GM10248 (cell line): ENCODE measurements at regions not wholly inside any gene's neighbourhood (a gene's known extent, or its start where the extent isn't known, plus 50 kb on each side); places are given as distances from the start of the nearest gene placed in this dataset.

Experiments
- CTCF ChIA-PET: fragments of 300-600 bp; sonication (Branson Sonifier 250); formaldehyde crosslinking; extraction: SDS; loops from one replicate; lab custom pipeline; 2021; ENCODE audit warnings: antibody characterized with exemption; lab: Yijun Ruan, JAX
- POLR2A ChIA-PET: fragments of 350-650 bp; sonication (Branson Sonifier 250); formaldehyde crosslinking; extraction: SDS; loops from one replicate; lab custom pipeline; 2020; ENCODE audit warnings: antibody characterized with exemption; lab: Yijun Ruan, JAX
- DNase-seq: peaks from one replicate; pipeline ENCODE4 v3.0.0; 2012; ENCODE audit errors: extremely low spot score
- TF ChIP-seq, protein P1 (sequence below): IDR thresholded peaks from 2 replicates; pipeline ENCODE4 v1.5.1; 2012; ENCODE audit warnings: mild to moderate bottlenecking, low read depth; ENCODE audit errors: extremely low read depth, missing control alignments, control extremely low read depth

- CTCF ChIA-PET: no interaction called here
- TF ChIP-seq, protein P1, sequence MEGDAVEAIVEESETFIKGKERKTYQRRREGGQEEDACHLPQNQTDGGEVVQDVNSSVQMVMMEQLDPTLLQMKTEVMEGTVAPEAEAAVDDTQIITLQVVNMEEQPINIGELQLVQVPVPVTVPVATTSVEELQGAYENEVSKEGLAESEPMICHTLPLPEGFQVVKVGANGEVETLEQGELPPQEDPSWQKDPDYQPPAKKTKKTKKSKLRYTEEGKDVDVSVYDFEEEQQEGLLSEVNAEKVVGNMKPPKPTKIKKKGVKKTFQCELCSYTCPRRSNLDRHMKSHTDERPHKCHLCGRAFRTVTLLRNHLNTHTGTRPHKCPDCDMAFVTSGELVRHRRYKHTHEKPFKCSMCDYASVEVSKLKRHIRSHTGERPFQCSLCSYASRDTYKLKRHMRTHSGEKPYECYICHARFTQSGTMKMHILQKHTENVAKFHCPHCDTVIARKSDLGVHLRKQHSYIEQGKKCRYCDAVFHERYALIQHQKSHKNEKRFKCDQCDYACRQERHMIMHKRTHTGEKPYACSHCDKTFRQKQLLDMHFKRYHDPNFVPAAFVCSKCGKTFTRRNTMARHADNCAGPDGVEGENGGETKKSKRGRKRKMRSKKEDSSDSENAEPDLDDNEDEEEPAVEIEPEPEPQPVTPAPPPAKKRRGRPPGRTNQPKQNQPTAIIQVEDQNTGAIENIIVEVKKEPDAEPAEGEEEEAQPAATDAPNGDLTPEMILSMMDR: no peak
- no peak for DNase-seq
- POLR2A ChIA-PET: no interaction called here
These were observed 737.1 kb upstream of the FLRT2 start for GRCh38 chr14:84792722-84793410.

DNA sequence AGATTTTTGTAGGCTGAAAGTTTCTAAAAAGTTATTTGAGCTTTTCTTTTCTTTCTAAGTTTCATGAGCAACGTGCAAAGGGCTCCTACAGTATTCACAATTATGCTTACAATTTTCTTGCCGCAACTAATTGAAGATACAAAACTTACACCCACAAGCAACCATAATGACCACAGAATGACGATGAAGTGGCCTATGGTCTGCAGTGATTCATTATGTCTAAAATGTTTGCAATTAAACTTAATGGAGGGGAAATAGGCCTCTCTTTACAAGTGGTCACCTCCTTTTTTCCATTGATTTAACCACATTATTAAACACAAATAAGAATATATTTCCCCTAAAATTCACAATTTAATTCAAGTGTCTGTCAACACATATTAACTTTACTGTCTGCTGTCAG, 732.6 kb upstream of the FLRT2 start:
- ChIA-PET POLR2A (no interaction called here), CTCF (interaction anchor here (1.4 kb wide), 1 partner anchor 9 kb away, joined by 4 read pairs; no protein-coding TSS in a partner anchor)
- DNase-seq: no peak
- TF ChIP-seq, protein P1: no peak

DNA sequence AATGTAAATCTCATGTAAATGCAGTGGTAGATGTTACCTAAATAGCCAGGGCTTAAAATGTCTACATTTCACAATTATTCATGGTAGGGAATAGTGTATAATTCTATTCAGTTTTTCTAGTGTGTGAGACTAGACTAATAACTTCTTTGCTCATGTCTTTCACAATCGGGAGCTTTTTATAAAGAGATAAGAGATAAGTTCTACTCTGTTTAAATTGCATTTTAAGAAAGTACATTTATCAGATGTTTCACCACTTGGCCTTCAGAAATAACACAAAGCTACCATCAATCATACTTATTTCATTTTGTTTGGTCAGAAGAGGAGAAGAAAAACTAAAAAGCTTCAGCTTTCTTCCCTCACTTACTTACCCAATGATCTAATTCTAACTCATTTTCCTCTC, 725.5 kb upstream of the FLRT2 start:
- no peak for DNase-seq
- ChIA-PET POLR2A (no interaction called here), CTCF (no interaction called here)
- TF ChIP-seq, protein P1: no peak

- TF ChIP-seq, protein P1: no peak
- ChIA-PET CTCF (no interaction called here), POLR2A (no interaction called here)
- no peak for DNase-seq
These were observed 725.0 kb upstream of the FLRT2 start for GRCh38 chr14:84804895-84805294.

DNA sequence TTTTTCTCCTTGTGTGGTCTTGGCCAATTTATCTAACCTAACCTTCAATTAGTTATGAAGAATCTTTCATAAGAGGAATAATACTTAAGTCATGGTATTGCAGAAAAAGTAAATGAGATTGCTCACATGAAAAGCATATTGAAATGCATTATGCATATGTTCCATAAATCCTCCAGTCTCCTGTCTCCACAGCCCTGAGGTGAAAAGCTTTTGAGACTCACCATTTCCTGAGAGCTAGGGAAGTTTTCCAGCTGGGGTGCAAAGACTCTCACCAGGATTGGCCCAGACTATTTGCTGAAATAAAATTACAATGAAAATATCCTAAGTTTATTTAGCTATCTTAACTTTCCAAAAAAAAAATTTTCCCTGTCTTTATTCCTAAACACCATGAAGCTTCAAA, 723.8 kb upstream of the FLRT2 start:
- POLR2A ChIA-PET: no interaction called here
- DNase-seq: no peak
- CTCF ChIA-PET: interaction anchor here (1.0 kb wide), 1 partner anchor 10 kb away, joined by 4 read pairs; no protein-coding TSS in a partner anchor
- TF ChIP-seq, protein P1: no peak

GRCh38 chr14:84806622-84807021, 723.3 kb upstream of the FLRT2 start:
- DNase-seq: no peak
- ChIA-PET POLR2A (no interaction called here), CTCF (interaction anchor here (1.0 kb wide), 1 partner anchor 10 kb away, joined by 4 read pairs; no protein-coding TSS in a partner anchor)
- TF ChIP-seq, protein P1: no peak

GRCh38 chr14:84807673-84808072, 722.3 kb upstream of the FLRT2 start:
- no peak for DNase-seq
- ChIA-PET POLR2A (no interaction called here), CTCF (no interaction called here)
- TF ChIP-seq, protein P1: no peak
